Activated effector memory CD4-positive, alpha-beta T cell treated with Interleukin-2 at 50 U/mL for 16 hours (primary cell): ENCODE measurements at regions not wholly inside any gene's neighbourhood (a gene's known extent, or its start where the extent isn't known, plus 50 kb on each side); places are given as distances from the start of the nearest gene placed in this dataset.

ENCODE experiments used
- DNase-seq: peaks from one replicate; pipeline ENCODE4 v3.0.0-alpha.2; 2020

- DNase-seq, result no peak
Measured at GRCh38 chr1:8267307-8267706, 50.6 kb upstream of the SLC45A1 start.

- no peak for DNase-seq
Measured at GRCh38 chr1:8266436-8267165, 51.3 kb upstream of the SLC45A1 start.

- DNase-seq, result no peak
Measured at GRCh38 chr1:8263791-8264190, 54.1 kb upstream of the SLC45A1 start.

DNA sequence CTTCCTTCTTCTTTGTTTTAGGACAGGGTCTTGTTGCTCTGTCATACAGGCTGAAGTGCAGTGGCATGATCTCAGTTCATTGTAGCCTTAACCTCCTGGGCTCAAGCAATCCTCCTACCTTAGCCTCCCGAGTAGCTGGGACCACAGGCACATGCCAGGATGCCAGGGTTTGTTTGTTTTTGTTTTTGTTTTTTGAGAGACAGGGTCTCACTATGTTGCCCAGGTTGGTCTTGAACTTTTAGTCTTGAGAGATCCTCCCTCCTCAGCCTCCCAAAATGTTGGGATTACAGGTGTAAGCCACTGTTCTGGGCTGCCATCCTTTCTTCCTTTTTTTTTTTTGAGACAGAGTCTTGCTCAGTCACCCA is 56.5 kb upstream of the SLC45A1 start:
- DNase-seq, result no peak

DNA sequence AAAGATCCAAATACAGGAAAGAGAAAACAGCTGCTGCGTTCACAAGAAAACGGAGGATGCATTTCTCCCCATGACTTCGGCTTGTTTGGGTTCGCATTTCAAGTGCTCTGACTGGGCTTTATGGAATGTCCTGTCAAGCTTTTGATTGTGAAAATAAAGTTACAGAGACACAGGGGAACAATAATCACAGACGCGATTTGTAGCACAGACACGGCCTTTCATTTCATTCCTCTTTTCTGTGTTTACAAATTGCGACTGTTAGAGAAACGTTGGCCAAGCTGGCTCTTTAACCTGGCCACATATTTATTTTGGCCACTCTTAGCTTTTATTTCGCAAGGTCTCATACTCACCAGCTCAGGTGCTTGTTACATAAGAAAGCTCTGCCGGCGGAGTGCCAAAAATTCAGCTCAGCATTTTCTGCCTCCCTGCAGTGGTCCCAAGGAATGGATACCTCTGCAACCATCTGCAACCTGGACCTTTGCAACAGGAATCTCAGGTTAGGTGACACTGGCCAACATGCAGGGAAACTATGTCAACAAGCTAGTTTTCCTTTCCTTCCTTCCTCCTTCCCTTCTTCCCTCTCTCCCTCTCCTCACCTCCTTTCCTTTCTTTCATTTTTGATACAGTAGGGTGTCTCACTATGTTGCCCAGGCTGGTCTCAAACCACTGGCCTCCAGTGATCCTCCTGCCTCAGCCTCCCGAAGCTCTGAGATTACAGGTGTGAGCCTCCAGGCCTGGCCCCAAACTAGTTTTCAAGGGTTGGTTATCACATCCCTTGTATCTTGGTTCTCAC is 58.2 kb upstream of the SLC45A1 start:
- no peak for DNase-seq

- DNase-seq, result no peak
Measured at GRCh38 chr1:8257621-8258020, 60.3 kb upstream of the SLC45A1 start.

GRCh38 chr1:8256321-8256720 is 61.6 kb upstream of the SLC45A1 start:
- DNase-seq, result no peak

GRCh38 chr1:8255712-8256111 is 62.2 kb upstream of the SLC45A1 start:
- no peak for DNase-seq

GRCh38 chr1:8252266-8252951 is 65.5 kb upstream of the SLC45A1 start:
- DNase-seq, result no peak

DNA sequence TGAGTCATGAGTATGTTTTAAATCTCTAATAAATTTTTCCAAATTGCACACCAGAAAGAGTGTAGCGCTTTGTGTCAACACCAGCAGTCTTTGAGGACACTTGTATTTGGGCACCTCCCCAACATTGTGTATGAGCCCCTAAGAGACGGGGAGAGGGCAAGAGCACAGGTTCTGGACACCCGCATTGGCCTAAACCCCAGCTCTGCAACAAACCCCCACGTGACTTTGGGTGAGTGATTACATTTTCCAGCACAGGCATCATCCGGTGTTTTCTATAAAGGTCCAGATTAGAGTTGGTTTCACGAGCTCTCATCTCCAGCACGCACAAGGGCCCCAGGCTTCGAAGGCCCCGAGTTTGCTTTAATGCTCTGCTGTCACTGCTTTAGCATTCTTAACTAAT is 66.3 kb upstream of the SLC45A1 start:
- DNase-seq, result no peak

- DNase-seq, result no peak
Measured at GRCh38 chr1:8249838-8250237, 68.1 kb upstream of the SLC45A1 start.

DNA sequence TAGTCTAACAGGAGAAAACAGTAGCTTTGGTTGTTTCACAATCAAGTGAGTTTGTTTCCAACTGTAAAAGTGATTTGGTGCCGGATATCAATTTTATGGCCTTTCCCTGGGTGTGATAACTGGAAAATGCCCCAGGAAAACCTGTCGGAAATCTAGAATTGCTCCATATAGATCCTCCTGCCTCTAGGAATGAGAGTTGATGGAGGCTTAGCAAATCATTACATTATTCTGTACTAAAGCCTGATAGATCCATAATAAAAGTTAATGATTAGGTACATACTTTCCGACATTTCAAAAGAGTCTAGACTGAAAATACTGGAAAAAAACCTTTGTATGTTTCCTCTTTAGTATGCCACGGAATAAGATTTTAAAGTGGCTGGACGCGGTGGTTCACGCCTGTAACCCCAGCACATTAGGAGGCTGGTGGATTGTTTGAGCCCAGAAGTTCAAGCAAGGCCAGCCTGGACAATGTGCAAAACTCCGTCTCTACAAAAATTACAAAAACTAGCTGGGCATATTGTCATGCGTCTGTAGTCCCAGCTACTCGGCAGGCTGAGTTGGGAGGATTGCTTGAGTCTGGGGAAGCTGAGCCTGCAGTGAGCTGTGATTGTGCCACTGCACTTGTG is 70.0 kb upstream of the SLC45A1 start:
- DNase-seq, result no peak

DNA sequence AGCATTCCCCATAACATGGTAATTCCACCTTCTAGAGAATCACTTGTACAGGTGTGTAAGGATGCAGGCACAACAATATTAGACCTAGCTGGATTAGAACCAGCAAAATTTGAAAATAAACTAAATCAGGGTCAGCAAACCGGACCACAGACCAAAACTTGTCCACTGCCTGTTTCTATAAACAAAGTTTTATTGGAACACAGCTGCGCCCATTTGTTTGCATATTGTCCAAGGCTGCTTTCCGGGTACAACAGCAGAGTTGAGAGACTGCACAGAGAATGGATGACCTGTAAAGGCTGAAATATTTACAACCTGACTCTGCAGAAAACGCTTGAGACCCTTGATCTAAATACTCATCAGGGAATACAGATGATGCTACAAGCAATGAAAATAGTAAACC is 73.6 kb upstream of the SLC45A1 start:
- DNase-seq, result no peak

DNA sequence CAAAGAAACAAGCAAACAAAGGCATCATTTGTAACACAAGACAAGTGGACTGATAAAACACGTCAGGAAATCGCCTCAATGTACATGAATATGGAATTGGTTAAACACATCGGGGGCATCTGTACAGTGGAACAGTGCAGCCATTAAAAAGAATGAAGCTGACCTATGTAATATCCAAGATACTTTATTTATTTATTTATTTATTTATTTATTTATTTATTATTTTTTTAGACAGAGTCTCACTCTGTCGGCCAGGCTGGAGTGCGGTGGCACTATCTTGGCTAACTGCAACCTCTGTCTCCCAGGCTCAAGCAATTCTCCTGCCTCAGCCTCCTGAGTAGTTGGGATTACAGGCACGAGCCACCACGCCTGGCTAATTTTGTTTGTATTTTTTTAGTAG is 75.4 kb upstream of the SLC45A1 start:
- no peak for DNase-seq

DNA sequence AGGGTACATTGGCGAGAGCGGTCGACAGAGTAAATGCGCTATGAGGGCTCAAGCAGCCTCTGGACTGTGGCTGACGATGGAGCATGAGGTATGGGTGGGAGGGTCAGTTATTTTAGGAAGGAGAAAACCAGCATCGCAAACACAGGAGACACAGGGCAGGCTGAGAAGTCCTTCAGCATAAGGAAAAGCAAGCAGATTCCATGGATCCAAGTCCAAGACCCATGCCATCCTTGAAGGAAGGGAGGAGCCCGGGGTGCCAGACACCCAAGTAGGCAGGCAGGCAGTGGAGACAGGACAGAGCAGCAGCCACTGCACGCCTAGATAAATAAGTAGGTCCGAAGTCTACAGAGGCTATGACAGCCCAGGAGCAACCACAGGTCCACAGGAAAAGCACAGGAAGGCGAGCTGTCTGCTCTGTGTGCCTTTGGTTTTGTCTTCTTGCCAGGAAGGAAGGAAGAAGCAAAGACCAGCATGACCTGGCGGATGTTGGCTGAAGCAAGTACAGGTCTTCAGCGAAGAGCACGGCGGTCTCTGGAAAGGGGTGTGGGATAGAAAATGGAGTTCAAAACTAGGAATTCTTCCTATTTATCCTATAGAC is 76.4 kb upstream of the SLC45A1 start:
- no peak for DNase-seq

- DNase-seq, result no peak
Measured at GRCh38 chr1:8239306-8240023, 78.4 kb upstream of the SLC45A1 start.

GRCh38 chr1:8239039-8239305 is 78.9 kb upstream of the SLC45A1 start:
- DNase-seq, result no peak

DNA sequence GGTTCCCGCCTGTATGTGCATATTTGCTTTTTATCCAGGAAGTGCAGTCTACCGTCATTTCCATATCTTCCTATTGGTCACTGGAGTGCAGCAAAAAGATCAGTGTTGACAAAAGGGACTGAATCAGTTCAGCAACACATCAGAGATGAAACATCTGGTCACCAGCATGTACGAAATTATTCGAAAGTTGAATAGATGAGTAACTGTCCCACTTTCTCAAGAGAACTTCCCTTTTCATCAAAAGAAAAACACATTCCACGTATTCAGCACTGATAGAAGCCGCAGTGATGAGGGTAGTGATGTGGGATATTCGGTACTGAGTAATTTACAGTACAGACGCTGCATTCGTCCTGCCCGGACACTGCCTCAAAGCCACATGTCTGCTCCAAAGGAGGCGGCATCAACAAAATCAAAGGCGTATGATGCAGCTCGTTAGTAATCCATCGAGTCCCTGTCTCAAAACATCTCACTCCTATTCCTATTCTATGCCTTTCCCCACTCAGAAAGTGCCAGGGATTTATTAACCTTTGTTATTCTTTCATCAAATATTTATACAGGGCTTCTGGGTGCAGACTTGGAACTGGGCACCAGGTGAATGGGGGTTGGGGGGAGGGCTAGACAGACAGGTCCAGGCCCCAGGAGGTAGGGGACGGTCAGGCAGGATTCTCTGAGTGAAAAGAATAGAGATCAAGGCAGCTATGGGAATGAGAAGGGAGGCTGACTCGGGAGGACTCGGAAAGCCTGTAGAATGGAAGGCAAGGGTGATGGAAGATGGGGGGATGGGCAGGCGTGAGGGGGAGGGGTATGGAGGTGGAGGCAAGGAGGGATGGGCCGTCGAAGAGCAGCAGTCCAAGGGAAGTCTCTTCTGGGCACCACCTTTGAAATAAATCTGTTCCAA is 79.5 kb upstream of the SLC45A1 start:
- no peak for DNase-seq

GRCh38 chr1:8232036-8232757 is 85.7 kb upstream of the SLC45A1 start:
- DNase-seq, result no peak

GRCh38 chr1:8230292-8230621 is 87.7 kb upstream of the SLC45A1 start:
- DNase-seq, result no peak

- no peak for DNase-seq
Measured at GRCh38 chr1:8228253-8228652, 89.7 kb upstream of the SLC45A1 start.
